ENCODE measurements at regions not wholly inside any gene's neighbourhood (a gene's known extent, or its start where the extent isn't known, plus 50 kb on each side); places are given as distances from the start of the nearest gene placed in this dataset.
"Not testable (repeated sequence)": the region's sequence is repeated elsewhere in the genome, so short reads cannot be mapped to it uniquely, and the experiment has no call there.

DNA sequence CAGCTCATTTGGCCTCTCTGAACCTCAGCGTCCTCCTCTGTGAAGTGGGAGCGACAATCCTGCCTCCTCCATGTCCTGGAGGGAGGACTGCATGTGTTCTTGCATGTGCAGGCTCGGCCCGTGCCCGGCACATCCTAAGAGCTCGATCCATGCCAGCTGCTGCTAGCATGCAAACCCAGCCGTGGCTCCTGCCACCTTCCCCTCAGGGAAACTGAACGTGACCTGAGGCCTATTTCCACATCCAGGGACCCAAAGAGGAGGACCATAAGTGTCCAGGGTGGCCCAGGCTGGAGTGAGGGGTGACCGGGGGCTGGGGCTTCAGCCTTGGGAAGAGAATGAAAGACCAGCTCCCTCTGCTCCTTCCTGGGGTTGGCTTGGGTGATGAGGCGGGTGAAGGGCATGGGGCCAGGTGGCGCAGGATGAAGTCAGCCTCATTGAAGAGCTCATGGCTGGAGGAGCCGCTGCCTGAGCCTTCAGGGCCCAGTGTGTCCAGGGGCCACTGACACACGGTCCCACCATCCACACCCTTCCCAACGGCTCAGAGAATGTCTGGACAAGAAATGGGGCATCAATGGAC, 115.7 kb upstream of the AKAP13 start:
- TF ChIP-seq, protein P1, sequence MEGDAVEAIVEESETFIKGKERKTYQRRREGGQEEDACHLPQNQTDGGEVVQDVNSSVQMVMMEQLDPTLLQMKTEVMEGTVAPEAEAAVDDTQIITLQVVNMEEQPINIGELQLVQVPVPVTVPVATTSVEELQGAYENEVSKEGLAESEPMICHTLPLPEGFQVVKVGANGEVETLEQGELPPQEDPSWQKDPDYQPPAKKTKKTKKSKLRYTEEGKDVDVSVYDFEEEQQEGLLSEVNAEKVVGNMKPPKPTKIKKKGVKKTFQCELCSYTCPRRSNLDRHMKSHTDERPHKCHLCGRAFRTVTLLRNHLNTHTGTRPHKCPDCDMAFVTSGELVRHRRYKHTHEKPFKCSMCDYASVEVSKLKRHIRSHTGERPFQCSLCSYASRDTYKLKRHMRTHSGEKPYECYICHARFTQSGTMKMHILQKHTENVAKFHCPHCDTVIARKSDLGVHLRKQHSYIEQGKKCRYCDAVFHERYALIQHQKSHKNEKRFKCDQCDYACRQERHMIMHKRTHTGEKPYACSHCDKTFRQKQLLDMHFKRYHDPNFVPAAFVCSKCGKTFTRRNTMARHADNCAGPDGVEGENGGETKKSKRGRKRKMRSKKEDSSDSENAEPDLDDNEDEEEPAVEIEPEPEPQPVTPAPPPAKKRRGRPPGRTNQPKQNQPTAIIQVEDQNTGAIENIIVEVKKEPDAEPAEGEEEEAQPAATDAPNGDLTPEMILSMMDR (IDR thresholded peaks at IDR 0.05; ENCODE audit: low read depth, low read length), result not testable (repeated sequence)
- TF ChIP-seq POLR2A (IDR thresholded peaks at IDR 0.05; ENCODE audit: extremely low read depth, insufficient read length), result not testable (repeated sequence)
- TF ChIP-seq, protein P2, sequence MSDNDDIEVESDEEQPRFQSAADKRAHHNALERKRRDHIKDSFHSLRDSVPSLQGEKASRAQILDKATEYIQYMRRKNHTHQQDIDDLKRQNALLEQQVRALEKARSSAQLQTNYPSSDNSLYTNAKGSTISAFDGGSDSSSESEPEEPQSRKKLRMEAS (IDR thresholded peaks at IDR 0.05; ENCODE audit: low read depth, low read length), result not testable (repeated sequence)
